Astrocyte (in vitro differentiated cells and primary cell): ENCODE measurements at regions not wholly inside any gene's neighbourhood (a gene's known extent, or its start where the extent isn't known, plus 50 kb on each side); places are given as distances from the start of the nearest gene placed in this dataset.

ENCODE experiments used
- DNase-seq: peaks from one replicate; pipeline ENCODE4 v3.0.0-alpha.2; 2010; ENCODE audit warnings: low read depth
- FAIRE-seq: peaks from 2 replicates; lab custom pipeline; 2011; peaks lifted over from hg19 to GRCh38; lab: Jason Lieb, UNC
- H2AFZ ChIP-seq: 2 replicates; pipeline ENCODE4 v1.6.0; 2012; ENCODE audit warnings: low read depth, low read length, inconsistent platforms
- H3K27ac ChIP-seq: 2 replicates; pipeline ENCODE4 v1.5.1; 2011; ENCODE audit warnings: low read depth, low read length, inconsistent platforms
- H3K27me3 ChIP-seq: 2 replicates; pipeline ENCODE4 v1.6.0; 2011; ENCODE audit warnings: low read length, inconsistent platforms; ENCODE audit not compliant: insufficient read depth
- H3K36me3 ChIP-seq: 2 replicates; pipeline ENCODE4 v1.5.1; 2011; ENCODE audit warnings: low read length, inconsistent platforms; ENCODE audit not compliant: insufficient read depth
- H3K4me1 ChIP-seq: 2 replicates; pipeline ENCODE4 v1.5.1; 2011; ENCODE audit warnings: low read length, inconsistent platforms; ENCODE audit not compliant: insufficient read depth
- H3K4me2 ChIP-seq: 2 replicates; pipeline ENCODE4 v1.6.0; 2012; ENCODE audit warnings: low read length, inconsistent platforms
- H3K4me3 ChIP-seq: 2 replicates; pipeline ENCODE4 v1.5.1; 2011; ENCODE audit warnings: low read depth, mild to moderate bottlenecking, low read length, inconsistent platforms; ENCODE audit not compliant: insufficient read depth
- H3K79me2 ChIP-seq: 2 replicates; pipeline ENCODE4 v1.6.0; 2012; ENCODE audit warnings: mild to moderate bottlenecking, low read length, inconsistent platforms; ENCODE audit not compliant: insufficient read depth
- H3K9ac ChIP-seq: 2 replicates; pipeline ENCODE4 v1.6.0; 2012; ENCODE audit warnings: mild to moderate bottlenecking, low read length, inconsistent platforms
- H3K9me3 ChIP-seq: 2 replicates; pipeline ENCODE4 v1.5.1; 2012; ENCODE audit warnings: low read depth, mild to moderate bottlenecking, low read length, inconsistent platforms; ENCODE audit not compliant: insufficient read depth
- H4K20me1 ChIP-seq: 2 replicates; pipeline ENCODE4 v1.6.0; 2012; ENCODE audit warnings: low read length, inconsistent platforms; ENCODE audit not compliant: insufficient read depth
- H3K27ac Mint-ChIP-seq: one replicate; pipeline ENCODE4 v1.8.0; 2021; ENCODE audit warnings: mild to moderate bottlenecking, mixed read lengths; ENCODE audit not compliant: unreplicated experiment
- H3K27me3 Mint-ChIP-seq: one replicate; pipeline ENCODE4 v1.8.0; 2021; ENCODE audit warnings: low read depth, mixed read lengths; ENCODE audit not compliant: unreplicated experiment
- H3K36me3 Mint-ChIP-seq: one replicate; pipeline ENCODE4 v1.8.0; 2021; ENCODE audit warnings: low read depth, mixed read lengths; ENCODE audit not compliant: unreplicated experiment
- H3K4me1 Mint-ChIP-seq: one replicate; pipeline ENCODE4 v1.8.0; 2021; ENCODE audit warnings: low read depth, mixed read lengths; ENCODE audit not compliant: unreplicated experiment
- H3K4me3 Mint-ChIP-seq: one replicate; pipeline ENCODE4 v1.8.0; 2021; ENCODE audit warnings: mild to moderate bottlenecking, moderate library complexity, mixed read lengths; ENCODE audit not compliant: unreplicated experiment
- H3K9me3 Mint-ChIP-seq: one replicate; pipeline ENCODE4 v1.8.0; 2021; ENCODE audit warnings: mild to moderate bottlenecking, mixed read lengths; ENCODE audit not compliant: unreplicated experiment
- CTCF ChIP-seq: IDR thresholded peaks from 2 replicates; pipeline ENCODE4 v1.5.1; 2011; ENCODE audit warnings: low read depth, mild to moderate bottlenecking, inconsistent platforms, low read length, moderate library complexity; ENCODE audit not compliant: insufficient read depth
- EZH2 ChIP-seq: IDR thresholded peaks from 2 replicates; pipeline ENCODE4 v1.6.1; 2012; ENCODE audit warnings: mild to moderate bottlenecking, low read length, inconsistent platforms; ENCODE audit not compliant: insufficient read depth

DNA sequence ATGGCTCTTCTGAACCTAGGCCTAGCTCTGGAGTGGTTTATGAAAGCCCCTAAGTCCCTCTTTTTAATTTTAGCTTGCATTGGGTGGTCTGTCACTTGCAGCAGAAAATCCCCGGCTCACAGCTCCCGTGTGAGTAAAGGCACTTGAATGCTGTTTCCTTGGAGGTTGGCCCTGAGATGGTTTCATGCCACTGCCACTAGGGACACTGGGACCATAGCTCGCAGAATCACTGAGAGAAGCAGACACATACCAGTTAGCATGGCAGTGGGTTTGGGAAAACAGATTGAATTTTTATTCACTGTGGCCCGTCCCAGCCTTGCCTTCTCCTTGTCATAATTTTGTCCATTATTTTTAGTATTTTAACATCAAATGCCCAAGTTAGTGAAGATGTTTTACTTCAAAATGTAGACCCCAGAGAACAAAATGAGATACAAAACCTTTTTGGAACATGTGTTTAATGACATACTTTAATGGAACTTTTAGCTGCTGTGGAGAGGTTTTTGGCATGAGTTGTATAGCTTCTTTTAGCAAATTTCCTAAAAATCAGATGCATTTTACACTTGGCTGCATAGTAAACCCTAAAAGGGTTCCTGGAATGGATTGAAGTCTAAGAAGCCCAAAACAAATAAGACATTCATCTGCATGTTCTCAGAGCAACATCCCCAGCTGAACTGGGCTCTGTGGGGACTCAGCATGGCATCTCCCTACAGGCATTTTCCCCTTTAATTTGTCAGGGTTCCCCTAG, 259.7 kb upstream of the PITRM1 start:
- no peaks in the 10 kb centered on the region for H3K79me2 ChIP-seq
- FAIRE-seq (no peak), DNase-seq (no peak)
- H3K9ac ChIP-seq, result no peak overlapping the region
- H2AFZ ChIP-seq, result no peak overlapping the region
- peaks cover 6% of the 10 kb centered on the region for H3K4me1 ChIP-seq
- Mint-ChIP-seq H3K4me3 (no peak overlapping the region), H3K9me3 (peaks cover 4% of the 10 kb centered on the region), H3K4me1 (peaks cover 5% of the 10 kb centered on the region), H3K27ac (no peak overlapping the region), H3K36me3 (no peaks in the 10 kb centered on the region), H3K27me3 (no peaks in the 10 kb centered on the region)
- TF ChIP-seq CTCF (no peak), EZH2 (no peak)
- no peaks in the 10 kb centered on the region for H3K9me3 ChIP-seq
- H4K20me1 ChIP-seq, result no peaks in the 10 kb centered on the region
- no peaks in the 10 kb centered on the region for H3K36me3 ChIP-seq
- H3K27ac ChIP-seq, result no peak overlapping the region
- no peak overlapping the region for H3K4me2 ChIP-seq
- no peak overlapping the region for H3K4me3 ChIP-seq
- no peaks in the 10 kb centered on the region for H3K27me3 ChIP-seq

DNA sequence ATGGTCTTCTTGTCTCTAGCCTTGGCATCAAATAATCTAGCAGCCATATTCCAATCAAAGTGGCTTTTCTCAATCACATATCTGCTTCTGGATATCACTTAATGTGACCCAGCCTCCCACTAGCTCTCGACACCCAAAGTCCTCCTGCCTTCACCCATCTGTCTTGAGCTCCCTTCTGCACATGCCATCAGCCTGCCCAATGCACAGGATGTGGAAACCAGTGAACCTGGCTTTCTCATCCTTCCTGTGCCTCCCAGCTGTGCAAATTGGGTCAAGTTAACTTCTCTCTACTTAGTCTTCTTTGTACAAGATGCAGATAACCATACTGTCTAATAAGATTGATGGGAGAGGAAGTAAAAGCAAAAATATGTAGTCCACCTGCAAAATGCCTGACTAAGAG, 257.9 kb upstream of the PITRM1 start:
- Mint-ChIP-seq H3K27me3 (no peaks in the 10 kb centered on the region), H3K36me3 (no peaks in the 10 kb centered on the region), H3K4me1 (peaks cover 11% of the 10 kb centered on the region), H3K9me3 (peaks cover 4% of the 10 kb centered on the region), H3K27ac (no peak overlapping the region), H3K4me3 (no peak overlapping the region)
- Histone ChIP-seq H3K27me3 (no peaks in the 10 kb centered on the region), H3K79me2 (no peaks in the 10 kb centered on the region), H3K27ac (no peak overlapping the region), H4K20me1 (no peaks in the 10 kb centered on the region), H3K4me1 (peaks cover 18% of the 10 kb centered on the region), H2AFZ (no peak overlapping the region), H3K9ac (no peak overlapping the region), H3K36me3 (no peaks in the 10 kb centered on the region), H3K4me2 (no peak overlapping the region), H3K4me3 (no peak overlapping the region), H3K9me3 (no peaks in the 10 kb centered on the region)
- no peak for DNase-seq
- no peak for FAIRE-seq
- no peak for TF ChIP-seq CTCF
- no peak for TF ChIP-seq EZH2

DNA sequence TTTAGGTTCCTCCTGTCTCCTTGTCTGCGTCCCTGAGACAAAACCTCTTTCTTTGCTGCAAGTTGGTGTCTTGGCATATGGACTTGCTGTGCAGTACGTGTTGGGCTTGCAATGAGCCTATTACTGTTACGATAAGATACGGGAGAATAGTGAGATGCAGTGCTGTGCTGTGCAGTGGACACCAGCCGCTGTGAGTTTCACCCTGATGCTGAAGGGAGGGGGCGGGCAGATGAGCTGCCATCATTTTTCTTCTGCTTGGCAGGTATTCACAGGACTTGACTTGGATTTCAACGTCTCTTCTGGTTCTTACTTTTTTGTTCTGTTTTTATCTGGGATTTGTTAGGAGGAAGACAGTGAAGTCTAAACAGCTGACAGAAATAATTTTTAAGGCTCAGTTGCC, 257.1 kb upstream of the PITRM1 start:
- Histone ChIP-seq H2AFZ (no peak overlapping the region), H3K79me2 (no peaks in the 10 kb centered on the region), H3K4me1 (peaks cover 23% of the 10 kb centered on the region), H3K9me3 (no peaks in the 10 kb centered on the region), H3K9ac (no peak overlapping the region), H3K4me2 (no peak overlapping the region), H3K4me3 (no peak overlapping the region), H3K36me3 (no peaks in the 10 kb centered on the region), H3K27ac (no peak overlapping the region), H3K27me3 (no peaks in the 10 kb centered on the region), H4K20me1 (no peaks in the 10 kb centered on the region)
- no peaks in the 10 kb centered on the region for H3K27me3 Mint-ChIP-seq
- no peak for DNase-seq
- H3K4me1 Mint-ChIP-seq, result peaks cover 15% of the 10 kb centered on the region
- H3K36me3 Mint-ChIP-seq, result no peaks in the 10 kb centered on the region
- TF ChIP-seq EZH2, result no peak
- TF ChIP-seq CTCF, result no peak
- no peak overlapping the region for H3K27ac Mint-ChIP-seq
- no peak overlapping the region for H3K4me3 Mint-ChIP-seq
- peaks cover 4% of the 10 kb centered on the region for H3K9me3 Mint-ChIP-seq
- FAIRE-seq, result no peak
